ENCODE measurements at regions not wholly inside any gene's neighbourhood (a gene's known extent, or its start where the extent isn't known, plus 50 kb on each side); places are given as distances from the start of the nearest gene placed in this dataset.
"Not testable (repeated sequence)": the region's sequence is repeated elsewhere in the genome, so short reads cannot be mapped to it uniquely, and the experiment has no call there.

GRCh38 chr5:91315701-91316100, 67.4 kb downstream of the ARRDC3 start:
- FAIRE-seq, result no peak

GRCh38 chr5:91313757-91314673, 69.1 kb downstream of the ARRDC3 start:
- FAIRE-seq, result no peak

GRCh38 chr5:91312698-91313097, 70.4 kb downstream of the ARRDC3 start:
- no peak for FAIRE-seq

- no peak for FAIRE-seq
These were observed 71.2 kb downstream of the ARRDC3 start for GRCh38 chr5:91311697-91312501.

- FAIRE-seq, result no peak
These were observed 71.9 kb downstream of the ARRDC3 start for GRCh38 chr5:91311168-91311696.

GRCh38 chr5:91308157-91308556, 75.0 kb downstream of the ARRDC3 start:
- FAIRE-seq, result not testable (repeated sequence)

- no peak for FAIRE-seq
These were observed 76.1 kb downstream of the ARRDC3 start for GRCh38 chr5:91307048-91307447.

GRCh38 chr5:91306497-91306896, 76.6 kb downstream of the ARRDC3 start:
- no peak for FAIRE-seq

- no peak for FAIRE-seq
These were observed 77.5 kb downstream of the ARRDC3 start for GRCh38 chr5:91305640-91306039.

GRCh38 chr5:91304015-91304414, 79.1 kb downstream of the ARRDC3 start:
- not testable (repeated sequence) for FAIRE-seq

GRCh38 chr5:91302958-91303357, 80.2 kb downstream of the ARRDC3 start:
- FAIRE-seq, result no peak

- no peak for FAIRE-seq
These were observed 80.8 kb downstream of the ARRDC3 start for GRCh38 chr5:91302305-91302704.

GRCh38 chr5:91301106-91301846, 81.8 kb downstream of the ARRDC3 start:
- FAIRE-seq, result no peak

GRCh38 chr5:91297994-91298393, 85.1 kb downstream of the ARRDC3 start:
- no peak for FAIRE-seq

GRCh38 chr5:91296674-91297143, 86.4 kb downstream of the ARRDC3 start:
- no peak for FAIRE-seq

- FAIRE-seq, result not testable (repeated sequence)
These were observed 87.0 kb downstream of the ARRDC3 start for GRCh38 chr5:91296102-91296501.

GRCh38 chr5:91293131-91293530, 90.0 kb downstream of the ARRDC3 start:
- no peak for FAIRE-seq

GRCh38 chr5:91291628-91292569, 91.2 kb downstream of the ARRDC3 start:
- FAIRE-seq, result no peak

GRCh38 chr5:91288118-91288916, 94.8 kb downstream of the ARRDC3 start:
- FAIRE-seq, result no peak

GRCh38 chr5:91285062-91285461, 98.1 kb downstream of the ARRDC3 start:
- FAIRE-seq, result not testable (repeated sequence)

Measured in endometrium (tissue), 2 donors.